ENCODE measurements at regions not wholly inside any gene's neighbourhood (a gene's known extent, or its start where the extent isn't known, plus 50 kb on each side); places are given as distances from the start of the nearest gene placed in this dataset.

DNA sequence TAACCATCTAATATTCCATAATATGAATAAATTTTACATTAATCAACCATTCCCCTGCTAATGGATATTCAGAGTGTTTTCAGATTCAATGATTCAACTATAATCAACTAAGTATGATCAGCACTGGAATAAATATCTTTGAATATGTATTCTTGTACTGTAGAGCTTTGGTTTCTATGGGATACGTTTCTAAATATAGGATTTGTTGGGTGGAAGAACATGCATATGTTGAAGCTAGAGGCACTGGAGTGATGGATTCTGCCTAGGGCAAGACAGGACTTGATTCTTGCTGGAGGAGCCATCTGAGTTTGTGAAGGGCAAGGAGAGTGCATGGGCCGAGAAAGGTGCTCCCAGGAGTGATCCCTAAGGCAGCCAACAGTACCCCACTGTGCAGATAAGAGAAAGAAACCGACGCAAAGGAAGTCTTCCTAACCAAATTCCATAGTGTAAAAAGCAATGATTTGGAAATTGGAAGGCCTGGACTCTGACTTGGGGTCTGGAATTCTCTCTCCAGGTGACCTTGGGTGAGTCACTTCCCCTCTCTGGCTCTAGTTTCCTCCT, 418.7 kb downstream of the PREX1 start:
- DNase-seq (ENCODE audit: low spot score) = no peak
- H3K27ac ChIP-seq = no peak overlapping the region
- H3K4me3 ChIP-seq = no peak overlapping the region
- TF ChIP-seq, protein P1, sequence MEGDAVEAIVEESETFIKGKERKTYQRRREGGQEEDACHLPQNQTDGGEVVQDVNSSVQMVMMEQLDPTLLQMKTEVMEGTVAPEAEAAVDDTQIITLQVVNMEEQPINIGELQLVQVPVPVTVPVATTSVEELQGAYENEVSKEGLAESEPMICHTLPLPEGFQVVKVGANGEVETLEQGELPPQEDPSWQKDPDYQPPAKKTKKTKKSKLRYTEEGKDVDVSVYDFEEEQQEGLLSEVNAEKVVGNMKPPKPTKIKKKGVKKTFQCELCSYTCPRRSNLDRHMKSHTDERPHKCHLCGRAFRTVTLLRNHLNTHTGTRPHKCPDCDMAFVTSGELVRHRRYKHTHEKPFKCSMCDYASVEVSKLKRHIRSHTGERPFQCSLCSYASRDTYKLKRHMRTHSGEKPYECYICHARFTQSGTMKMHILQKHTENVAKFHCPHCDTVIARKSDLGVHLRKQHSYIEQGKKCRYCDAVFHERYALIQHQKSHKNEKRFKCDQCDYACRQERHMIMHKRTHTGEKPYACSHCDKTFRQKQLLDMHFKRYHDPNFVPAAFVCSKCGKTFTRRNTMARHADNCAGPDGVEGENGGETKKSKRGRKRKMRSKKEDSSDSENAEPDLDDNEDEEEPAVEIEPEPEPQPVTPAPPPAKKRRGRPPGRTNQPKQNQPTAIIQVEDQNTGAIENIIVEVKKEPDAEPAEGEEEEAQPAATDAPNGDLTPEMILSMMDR (IDR thresholded peaks at IDR 0.05) = no peak

DNA sequence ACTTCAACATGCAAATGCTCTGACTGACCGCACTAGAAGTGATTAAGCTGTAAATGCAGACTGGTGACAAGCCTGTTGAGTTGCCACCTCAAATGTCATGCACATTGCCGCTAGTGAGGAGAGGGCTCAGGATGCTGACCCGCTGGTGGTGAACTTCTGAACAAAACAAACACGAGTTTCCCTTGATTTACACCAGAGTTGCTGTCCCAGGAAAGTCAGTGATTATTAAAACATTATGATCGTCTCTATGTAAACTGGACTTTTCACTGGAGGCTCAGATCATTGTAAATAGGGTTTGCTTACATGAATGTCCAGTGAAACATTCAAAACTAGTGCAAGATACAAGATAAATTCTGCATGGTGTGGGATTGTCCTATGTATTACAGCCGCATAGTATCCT, 420.1 kb downstream of the PREX1 start:
- Histone ChIP-seq H3K27ac (no peak overlapping the region), H3K4me3 (no peak overlapping the region)
- TF ChIP-seq, protein P1 (IDR thresholded peaks at IDR 0.05) = no peak
- no peak for DNase-seq (ENCODE audit: low spot score)

DNA sequence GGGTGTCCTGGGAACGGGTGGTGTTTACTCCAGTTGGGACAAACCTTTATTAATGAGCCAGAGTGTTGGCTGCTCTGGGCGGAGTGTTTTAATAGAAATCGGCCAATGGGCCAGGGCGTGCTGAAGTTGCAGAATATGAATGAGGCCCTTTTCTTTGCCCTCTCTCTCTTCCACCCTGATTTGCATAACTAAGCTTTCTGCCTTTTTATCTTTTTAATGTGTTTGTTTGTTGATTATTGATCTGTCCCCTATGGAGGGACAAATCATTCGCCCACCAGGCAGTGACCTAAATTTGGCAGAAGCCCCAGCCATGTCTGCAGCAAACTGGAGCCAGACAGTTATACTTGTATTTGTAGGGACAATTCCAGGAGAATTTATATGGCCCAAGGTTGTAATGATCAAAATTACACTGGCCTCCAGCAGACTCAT, 420.9 kb downstream of the PREX1 start:
- TF ChIP-seq, protein P1 (IDR thresholded peaks at IDR 0.05) = no peak
- Histone ChIP-seq H3K27ac (no peak overlapping the region), H3K4me3 (no peak overlapping the region)
- DNase-seq (ENCODE audit: low spot score) = no peak

DNA sequence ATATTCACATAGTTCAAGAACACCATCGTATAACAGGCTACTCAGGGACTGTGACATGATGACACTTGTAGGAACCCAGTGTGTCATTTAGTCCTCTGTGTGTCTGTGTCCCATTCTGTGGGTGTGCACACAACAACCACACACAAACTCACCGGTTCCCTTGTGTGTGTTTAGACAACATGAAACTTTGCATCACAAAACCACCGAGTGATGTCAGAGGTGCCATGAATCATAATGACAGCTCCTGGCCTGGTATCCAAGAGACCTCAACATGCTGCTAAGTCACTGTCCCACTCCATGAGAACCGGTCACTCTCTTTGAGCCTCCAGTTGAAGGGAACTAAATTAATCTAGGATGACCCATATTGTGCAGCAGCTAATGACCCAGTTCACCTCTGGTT, 421.3 kb downstream of the PREX1 start:
- no peak overlapping the region for H3K27ac ChIP-seq
- no peak for DNase-seq (ENCODE audit: low spot score)
- H3K4me3 ChIP-seq = no peak overlapping the region
- TF ChIP-seq, protein P1 (IDR thresholded peaks at IDR 0.05) = no peak

DNA sequence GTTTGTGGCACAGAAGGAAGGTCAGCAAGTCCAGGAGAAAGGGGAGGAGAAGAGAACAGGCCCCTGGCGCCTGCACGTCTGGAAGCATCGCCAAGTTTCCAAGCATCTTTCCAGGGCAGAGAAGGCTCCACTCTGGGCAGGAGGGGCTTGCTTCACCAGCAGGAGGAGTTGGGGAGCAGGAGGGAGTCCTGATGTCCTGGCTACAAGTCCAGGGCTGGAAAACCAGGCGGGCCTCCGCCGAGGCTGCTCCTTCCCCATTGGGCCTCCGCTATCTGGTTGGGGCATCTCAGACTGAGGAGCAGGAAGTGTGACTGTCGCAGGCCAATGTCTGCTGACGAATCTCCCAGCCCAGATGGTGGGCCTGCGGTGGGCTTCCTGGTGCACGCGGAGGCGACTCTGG, 421.9 kb downstream of the PREX1 start:
- no peak overlapping the region for H3K4me3 ChIP-seq
- TF ChIP-seq, protein P1 (IDR thresholded peaks at IDR 0.05) = no peak
- no peak for DNase-seq (ENCODE audit: low spot score)
- no peak overlapping the region for H3K27ac ChIP-seq

DNA sequence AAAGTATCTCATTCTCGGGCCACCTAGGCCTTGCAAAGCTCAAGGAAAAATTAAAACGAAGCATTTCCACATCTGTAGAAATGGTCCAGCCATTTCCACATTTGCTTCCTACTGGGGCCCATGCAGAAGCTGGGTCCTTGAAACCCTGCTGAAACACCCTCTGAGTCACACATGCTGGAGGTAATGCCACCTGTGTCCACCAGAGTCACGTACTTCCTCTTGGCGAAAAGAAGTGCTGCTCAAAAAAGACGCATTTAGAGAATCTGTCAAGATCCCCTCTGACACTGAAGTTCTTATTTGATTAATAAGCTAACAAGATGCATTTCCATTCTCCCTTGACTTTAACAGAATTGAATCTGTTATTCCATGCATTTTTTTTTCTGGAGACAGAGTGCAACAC, 423.2 kb downstream of the PREX1 start:
- DNase-seq (ENCODE audit: low spot score) = no peak
- Histone ChIP-seq H3K27ac (no peak overlapping the region), H3K4me3 (no peak overlapping the region)
- TF ChIP-seq, protein P1 (IDR thresholded peaks at IDR 0.05) = no peak

DNA sequence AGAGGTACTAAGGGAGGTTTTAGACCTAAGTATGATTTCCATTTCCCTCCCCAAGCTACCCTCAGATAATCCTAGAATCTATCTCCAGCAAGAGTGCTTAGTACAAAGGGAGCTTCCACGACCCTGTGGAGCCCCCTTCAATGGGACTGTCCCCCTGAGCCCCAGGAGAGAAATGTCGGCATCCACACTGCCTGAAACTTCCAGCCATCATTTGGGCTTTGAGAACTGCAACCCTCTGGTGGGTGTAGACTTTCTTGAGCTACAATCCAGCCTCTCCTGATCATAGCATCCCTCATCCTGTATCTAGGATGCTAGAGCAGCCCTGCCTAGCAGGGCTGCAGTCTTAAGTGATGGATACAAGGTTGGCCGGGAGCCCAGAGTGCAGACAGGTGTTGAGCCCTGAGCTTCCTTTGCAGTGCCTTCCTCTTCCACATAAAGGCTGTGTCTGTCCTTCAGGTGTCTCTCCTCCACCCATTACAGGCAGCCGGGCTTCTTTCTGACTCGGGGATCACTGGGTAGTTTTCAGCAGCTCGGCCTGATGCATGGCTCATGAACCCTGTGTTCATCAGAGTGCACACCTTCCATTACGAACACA, 424.5 kb downstream of the PREX1 start:
- Histone ChIP-seq H3K4me3 (no peak overlapping the region), H3K27ac (no peak overlapping the region)
- TF ChIP-seq, protein P1 (IDR thresholded peaks at IDR 0.05) = no peak
- DNase-seq (ENCODE audit: low spot score) = no peak
